Pancreas (tissue), 10 donors: ENCODE measurements at regions not wholly inside any gene's neighbourhood (a gene's known extent, or its start where the extent isn't known, plus 50 kb on each side); places are given as distances from the start of the nearest gene placed in this dataset.
"Not testable (repeated sequence)": the region's sequence is repeated elsewhere in the genome, so short reads cannot be mapped to it uniquely, and the experiment has no call there.

Experiments
- ATAC-seq, 4 donors: fragments of 200-7000 bp; cut with Tn5 transposase; one replicate each; pipeline versions ENCODE4 v1.8.0 to v1.9.1; 2020; ENCODE audit warnings: mild to moderate bottlenecking in 4 of 4, moderate library complexity in 4 of 4
- DNase-seq, 6 donors: peaks; one replicate each; pipeline ENCODE4 v3.0.0-alpha.2; 2020
- FAIRE-seq: peaks from 2 replicates; lab custom pipeline; 2012; peaks lifted over from hg19 to GRCh38; lab: Jason Lieb, UNC
- H3K27ac ChIP-seq, 4 donors: fragments of 200-600 bp; sonication (generic); 1 replicate in 3 of 4; 2 replicates in 1 of 4; pipeline versions ENCODE4 v1.5.0 to v1.8.0; 2020
- H3K27me3 ChIP-seq, 4 donors: fragments of 200-600 bp; one replicate each; pipeline ENCODE4 v1.8.0; 2021
- H3K36me3 ChIP-seq, 3 donors: fragments of 200-600 bp; sonication (generic) in 1 of 3; one replicate each; pipeline versions ENCODE4 v1.5.0 to v1.8.0; 2020 to 2021
- H3K4me1 ChIP-seq, 3 donors: fragments of 200-600 bp; one replicate each; pipeline ENCODE4 v1.8.0; 2021
- H3K4me3 ChIP-seq, 4 donors: fragments of 200-600 bp; sonication (generic) in 2 of 4; one replicate each; pipeline versions ENCODE4 v1.5.0 to v1.8.0; 2020 to 2021
- H3K9me3 ChIP-seq, 4 donors: fragments of 200-600 bp; one replicate each; pipeline ENCODE4 v1.8.0; 2021
- WGBS, 2 donors: extraction: QIAGEN DNeasy Blood & Tissue Kit; methylation state at CpG; one replicate each; pipeline ENCODE4 v1.1.7; 2013; 5-methylcytosine and 5-hydroxymethylcytosine counted together
- intact Hi-C, 3 donors: fragments of 100-400 bp; cut with DNase I; formaldehyde crosslinking; loops; one replicate each; pipeline versions ENCODE4 v1.11.1 to v1.14.2; 2022
- TF ChIP-seq, protein P1 (sequence below), 4 donors: fragments of 200-600 bp; sonication (generic) in 3 of 4; IDR thresholded peaks; one replicate each; pipeline versions ENCODE4 v1.5.0 to v1.8.0; 2021; ENCODE audit warnings: antibody characterized with exemption in 4 of 4
- donor health status: healthy with polysubstance abuse.
- donor health status: DM: no; HTN: no; CAD: no; lungs with moderate emphysema.
- donor health status: DM: no; HTN: no; CAD: no.
- donor health status: control.
- donor health status: control.
- donor health status: Bipolar disorder and iron deficiency.
- donor health status: DM: yes; HTN: yes; CAD: no.
- donor health status: DM: no; HTN: no; CAD: no.
- donor health status: DM: no; HTN: no; CAD: no.
- donor health status: DM: yes; HTN: yes; CAD: no.

- Histone ChIP-seq H3K4me1 (no peaks in the 10 kb centered on the region), H3K9me3 (no peaks in the 10 kb centered on the region), H3K36me3 (no peaks in the 10 kb centered on the region), H3K27ac (no peak overlapping the region), H3K27me3 (no peaks in the 10 kb centered on the region), H3K4me3 (no peak overlapping the region)
- TF ChIP-seq, protein P1, sequence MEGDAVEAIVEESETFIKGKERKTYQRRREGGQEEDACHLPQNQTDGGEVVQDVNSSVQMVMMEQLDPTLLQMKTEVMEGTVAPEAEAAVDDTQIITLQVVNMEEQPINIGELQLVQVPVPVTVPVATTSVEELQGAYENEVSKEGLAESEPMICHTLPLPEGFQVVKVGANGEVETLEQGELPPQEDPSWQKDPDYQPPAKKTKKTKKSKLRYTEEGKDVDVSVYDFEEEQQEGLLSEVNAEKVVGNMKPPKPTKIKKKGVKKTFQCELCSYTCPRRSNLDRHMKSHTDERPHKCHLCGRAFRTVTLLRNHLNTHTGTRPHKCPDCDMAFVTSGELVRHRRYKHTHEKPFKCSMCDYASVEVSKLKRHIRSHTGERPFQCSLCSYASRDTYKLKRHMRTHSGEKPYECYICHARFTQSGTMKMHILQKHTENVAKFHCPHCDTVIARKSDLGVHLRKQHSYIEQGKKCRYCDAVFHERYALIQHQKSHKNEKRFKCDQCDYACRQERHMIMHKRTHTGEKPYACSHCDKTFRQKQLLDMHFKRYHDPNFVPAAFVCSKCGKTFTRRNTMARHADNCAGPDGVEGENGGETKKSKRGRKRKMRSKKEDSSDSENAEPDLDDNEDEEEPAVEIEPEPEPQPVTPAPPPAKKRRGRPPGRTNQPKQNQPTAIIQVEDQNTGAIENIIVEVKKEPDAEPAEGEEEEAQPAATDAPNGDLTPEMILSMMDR (IDR thresholded peaks at IDR 0.05), result no peak
- DNase-seq (no peak), FAIRE-seq (no peak), ATAC-seq (no peak)
- 58 to 62% methylated on average over 2 of the region's 2 CpGs for WGBS, 2 donors
- intact Hi-C loops, result no loop called here
Measured at GRCh38 chr4:75325318-75325979, 188.8 kb downstream of the RCHY1 start.

DNA sequence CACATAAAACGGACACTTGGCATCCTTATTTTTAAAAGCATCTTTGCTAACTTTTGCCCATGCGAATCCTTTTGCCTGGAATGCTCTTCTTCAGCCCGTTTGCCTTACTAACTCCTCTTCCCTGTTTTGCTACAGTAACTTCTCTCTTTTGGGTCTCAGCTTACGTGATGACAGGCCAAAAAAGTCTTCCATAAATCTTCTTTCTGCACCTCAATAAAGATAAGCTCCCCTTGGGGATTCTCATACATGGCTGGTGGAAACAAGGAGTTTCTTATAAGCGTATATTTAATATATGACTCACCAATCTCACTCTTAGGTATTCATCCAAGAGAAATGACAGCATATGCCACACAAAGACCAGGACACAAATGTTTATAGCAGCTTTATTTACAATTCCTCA is 192.7 kb downstream of the RCHY1 start:
- Histone ChIP-seq H3K36me3 (no peaks in the 10 kb centered on the region), H3K9me3 (no peaks in the 10 kb centered on the region), H3K27ac (no peak overlapping the region), H3K27me3 (no peaks in the 10 kb centered on the region), H3K4me1 (no peaks in the 10 kb centered on the region), H3K4me3 (no peak overlapping the region)
- TF ChIP-seq, protein P1 (IDR thresholded peaks at IDR 0.05), result no peak
- WGBS, 2 donors, result 53 to 57% methylated on average over 5 of the region's 5 CpGs
- ATAC-seq (no peak), FAIRE-seq (no peak), DNase-seq (no peak)
- intact Hi-C loops, result no loop called here

DNA sequence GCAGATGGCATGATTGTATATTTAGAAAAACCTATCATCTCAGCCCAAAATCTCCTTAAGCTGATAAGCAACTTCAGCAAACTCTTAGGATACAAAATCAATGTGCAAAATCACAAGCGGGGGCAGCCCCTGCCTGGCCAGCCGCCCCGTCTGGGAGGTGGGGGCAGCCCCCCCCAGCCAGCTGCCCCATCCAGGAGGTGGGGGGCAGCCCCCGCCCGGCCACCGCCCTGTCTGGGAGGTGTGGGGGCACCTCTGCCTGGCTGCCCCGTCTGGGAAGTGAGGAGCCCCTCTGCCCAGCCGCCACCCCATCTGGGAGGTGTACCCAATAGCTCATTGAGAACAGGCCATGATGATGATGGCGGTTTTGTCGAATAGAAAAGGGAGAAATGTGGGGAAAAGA is 196.6 kb downstream of the RCHY1 start:
- H3K27ac ChIP-seq, H3K4me1 ChIP-seq, FAIRE-seq, intact Hi-C loops, H3K4me3 ChIP-seq, DNase-seq, H3K36me3 ChIP-seq, ATAC-seq, H3K9me3 ChIP-seq, H3K27me3 ChIP-seq: not testable (repeated sequence)
- WGBS, 2 donors, result 75 to 87% methylated on average over 10 of the region's 10 CpGs

GRCh38 chr4:75308049-75308448 is 206.2 kb downstream of the RCHY1 start:
- intact Hi-C loops, result no loop called here
- FAIRE-seq, result no peak

GRCh38 chr4:75306506-75306905 is 207.7 kb downstream of the RCHY1 start:
- H3K27ac ChIP-seq, result no peak overlapping the region
- ATAC-seq (peak in 1 of 4 donors; percentile 52), DNase-seq (no peak), FAIRE-seq (no peak)
- no peaks in the 10 kb centered on the region for H3K36me3 ChIP-seq
- H3K4me3 ChIP-seq, result no peak overlapping the region
- H3K4me1 ChIP-seq, result no peaks in the 10 kb centered on the region
- 15% methylated on average over 3 of the region's 3 CpGs for WGBS, 2 donors
- H3K27me3 ChIP-seq, result no peaks in the 10 kb centered on the region
- TF ChIP-seq, protein P1 (IDR thresholded peaks at IDR 0.05), result no peak
- intact Hi-C loops, result no loop called here
- no peaks in the 10 kb centered on the region for H3K9me3 ChIP-seq

More at GRCh38 chr4:75308049-75308448, 206.2 kb downstream of the RCHY1 start:
- no peaks in the 10 kb centered on the region for H3K27me3 ChIP-seq
- H3K4me3 ChIP-seq, result no peak overlapping the region
- H3K27ac ChIP-seq, result no peak overlapping the region
- no peaks in the 10 kb centered on the region for H3K9me3 ChIP-seq
- ATAC-seq, result no peak
- 75 to 81% methylated on average over 1 of the region's 1 CpG for WGBS, 2 donors
- H3K36me3 ChIP-seq, result no peaks in the 10 kb centered on the region
- no peak for DNase-seq
- no peaks in the 10 kb centered on the region for H3K4me1 ChIP-seq
- TF ChIP-seq, protein P1 (IDR thresholded peaks at IDR 0.05), result no peak
